ENCODE measurements at regions not wholly inside any gene's neighbourhood (a gene's known extent, or its start where the extent isn't known, plus 50 kb on each side); places are given as distances from the start of the nearest gene placed in this dataset.

GRCh38 chr20:40173872-40174271, 515.2 kb downstream of the MAFB start:
- WGBS, 2 donors (ENCODE audit: low coverage in 1 of 2) = 30 to 52% methylated on average over 3 to 4 of the region's 5 CpGs
- Histone ChIP-seq H3K36me3 (no peaks in the 10 kb centered on the region), H3K4me1 (no peaks in the 10 kb centered on the region), H3K9me3 (no peaks in the 10 kb centered on the region), H3K27me3 (no peaks in the 10 kb centered on the region), H3K4me3 (no peak overlapping the region), H3K27ac (no peak overlapping the region)
- TF ChIP-seq POLR2AphosphoS5 (IDR thresholded peaks at IDR 0.05) (no peak), EP300 (IDR thresholded peaks at IDR 0.05) (no peak), CTCF (IDR thresholded peaks at IDR 0.05) (no peak), POLR2A (IDR thresholded peaks at IDR 0.05) (no peak)
- no peak for ATAC-seq

GRCh38 chr20:40168981-40169620, 519.9 kb downstream of the MAFB start:
- Histone ChIP-seq H3K27ac (no peak overlapping the region), H3K4me3 (no peak overlapping the region), H3K36me3 (no peaks in the 10 kb centered on the region), H3K27me3 (no peaks in the 10 kb centered on the region), H3K4me1 (no peaks in the 10 kb centered on the region), H3K9me3 (no peaks in the 10 kb centered on the region)
- WGBS, 2 donors (ENCODE audit: low coverage in 1 of 2) = 44 to 69% methylated on average over 2 of the region's 2 CpGs
- ATAC-seq = no peak
- TF ChIP-seq POLR2AphosphoS5 (IDR thresholded peaks at IDR 0.05) = no peak
- TF ChIP-seq EP300 (IDR thresholded peaks at IDR 0.05) = no peak
- no peak for TF ChIP-seq POLR2A (IDR thresholded peaks at IDR 0.05)
- TF ChIP-seq CTCF (IDR thresholded peaks at IDR 0.05) = no peak

- no peak overlapping the region for H3K27ac ChIP-seq
- TF ChIP-seq EP300 (IDR thresholded peaks at IDR 0.05) = no peak
- no peak for TF ChIP-seq POLR2A (IDR thresholded peaks at IDR 0.05)
- no peaks in the 10 kb centered on the region for H3K4me1 ChIP-seq
- no peaks in the 10 kb centered on the region for H3K27me3 ChIP-seq
- no peaks in the 10 kb centered on the region for H3K36me3 ChIP-seq
- ATAC-seq = no peak
- no peaks in the 10 kb centered on the region for H3K9me3 ChIP-seq
- no peak overlapping the region for H3K4me3 ChIP-seq
Observed at GRCh38 chr20:40161391-40161790, 527.6 kb downstream of the MAFB start.

GRCh38 chr20:40160097-40160550, 528.9 kb downstream of the MAFB start:
- no peaks in the 10 kb centered on the region for H3K4me1 ChIP-seq
- ATAC-seq = peak; percentile 60
- H3K4me3 ChIP-seq = no peak overlapping the region
- WGBS, 2 donors (ENCODE audit: low coverage in 1 of 2) = 82 to 92% methylated on average over 6 to 7 of the region's 7 CpGs
- TF ChIP-seq CTCF (IDR thresholded peaks at IDR 0.05) (peak; percentile 32 to 73 (median 34)), POLR2A (IDR thresholded peaks at IDR 0.05) (no peak)
- no peaks in the 10 kb centered on the region for H3K27me3 ChIP-seq
- no peak overlapping the region for H3K27ac ChIP-seq
- H3K9me3 ChIP-seq = no peaks in the 10 kb centered on the region
- no peaks in the 10 kb centered on the region for H3K36me3 ChIP-seq

GRCh38 chr20:40159276-40159675, 529.8 kb downstream of the MAFB start:
- Histone ChIP-seq H3K36me3 (no peaks in the 10 kb centered on the region), H3K4me3 (no peak overlapping the region), H3K9me3 (no peaks in the 10 kb centered on the region), H3K27ac (no peak overlapping the region), H3K4me1 (no peaks in the 10 kb centered on the region), H3K27me3 (no peaks in the 10 kb centered on the region)
- WGBS, 2 donors (ENCODE audit: low coverage in 1 of 2) = 87 to 100% methylated on average over 1 to 4 of the region's 5 CpGs
- TF ChIP-seq POLR2A (IDR thresholded peaks at IDR 0.05) (no peak), CTCF (IDR thresholded peaks at IDR 0.05) (no peak), EP300 (IDR thresholded peaks at IDR 0.05) (no peak), POLR2AphosphoS5 (IDR thresholded peaks at IDR 0.05) (no peak)
- no peak for ATAC-seq
